Neuronal stem cell (in vitro differentiated cells): ENCODE measurements at regions not wholly inside any gene's neighbourhood (a gene's known extent, or its start where the extent isn't known, plus 50 kb on each side); places are given as distances from the start of the nearest gene placed in this dataset.

Experiments used
- DNase-seq: peaks from one replicate; pipeline ENCODE4 v3.0.0-alpha.2; 2013; ENCODE audit warnings: low spot score
- H2AFZ ChIP-seq: one replicate; pipeline ENCODE4 v1.6.1; 2013; ENCODE audit warnings: mild to moderate bottlenecking, low read length, inconsistent platforms
- H2AK5ac ChIP-seq: 2 replicates; pipeline ENCODE4 v1.6.1; 2013; ENCODE audit warnings: low read depth, mild to moderate bottlenecking, inconsistent platforms, low read length, moderate library complexity, mixed read lengths
- H2BK120ac ChIP-seq: 2 replicates; pipeline ENCODE4 v1.6.1; 2013; ENCODE audit warnings: low read depth, mild to moderate bottlenecking, inconsistent platforms, low read length, moderate library complexity, mixed read lengths
- H2BK12ac ChIP-seq: one replicate; pipeline ENCODE4 v1.6.1; 2013; ENCODE audit warnings: low read length, inconsistent platforms
- H2BK15ac ChIP-seq: 2 replicates; pipeline ENCODE4 v1.6.1; 2013; ENCODE audit warnings: mild to moderate bottlenecking, low read length, inconsistent platforms, mixed read lengths
- H2BK5ac ChIP-seq: one replicate; pipeline ENCODE4 v1.6.1; 2013; ENCODE audit warnings: inconsistent platforms, mild to moderate bottlenecking, low read length, moderate library complexity
- H3K14ac ChIP-seq: one replicate; pipeline ENCODE4 v1.6.1; 2013; ENCODE audit warnings: low read length, inconsistent platforms
- H3K18ac ChIP-seq: 2 replicates; pipeline ENCODE4 v1.6.1; 2013; ENCODE audit warnings: low read length, inconsistent platforms
- H3K23ac ChIP-seq: 2 replicates; pipeline ENCODE4 v1.6.1; 2013; ENCODE audit warnings: low read depth, mild to moderate bottlenecking, mixed read lengths, low read length, inconsistent platforms; ENCODE audit not compliant: poor library complexity
- H3K27ac ChIP-seq: replicated peaks from 3 replicates; pipeline ENCODE4 v1.5.1; 2013; ENCODE audit warnings: low read length, inconsistent platforms
- H3K27me3 ChIP-seq, 3 experiments: 2 replicates each; pipeline ENCODE4 v1.6.1; 2013; ENCODE audit warnings: low read length in 3 of 3, mild to moderate bottlenecking in 2 of 3, inconsistent platforms in 1 of 3, low read depth in 1 of 3, mixed read lengths in 1 of 3, moderate library complexity in 1 of 3; ENCODE audit not compliant: control insufficient read depth in 3 of 3, insufficient read depth in 3 of 3
- H3K36me3 ChIP-seq, 2 donors: replicated peaks in 1 of 2; 2 replicates each; pipeline ENCODE4 v1.6.1; 2013; ENCODE audit warnings: low read length in 2 of 2; ENCODE audit not compliant: control insufficient read depth in 2 of 2, insufficient read depth in 2 of 2
- H3K4ac ChIP-seq: 2 replicates; pipeline ENCODE4 v1.6.1; 2013; ENCODE audit warnings: inconsistent platforms, mild to moderate bottlenecking, low read length, moderate library complexity
- H3K4me1 ChIP-seq, 2 donors: 1 replicate in 1 of 2; 2 replicates in 1 of 2; pipeline ENCODE4 v1.6.1; 2013; ENCODE audit warnings: low read length in 2 of 2, low read depth in 1 of 2; ENCODE audit not compliant: control insufficient read depth in 2 of 2, insufficient read depth in 1 of 2
- H3K4me2 ChIP-seq: one replicate; pipeline ENCODE4 v1.6.1; 2013; ENCODE audit warnings: mild to moderate bottlenecking, low read length, inconsistent platforms; ENCODE audit not compliant: insufficient read depth, poor library complexity, severe bottlenecking
- H3K4me3 ChIP-seq, 2 donors: 2 replicates each; pipeline ENCODE4 v1.5.1; 2013; ENCODE audit warnings: low read length in 2 of 2, mild to moderate bottlenecking in 2 of 2, inconsistent platforms in 1 of 2, moderate library complexity in 1 of 2
- H3K79me1 ChIP-seq: one replicate; pipeline ENCODE4 v1.6.1; 2013; ENCODE audit warnings: low read depth, mild to moderate bottlenecking, inconsistent platforms, low read length, moderate library complexity
- H3K9ac ChIP-seq: one replicate; pipeline ENCODE4 v1.6.1; 2013; ENCODE audit warnings: mild to moderate bottlenecking, low read depth, low read length, inconsistent platforms; ENCODE audit not compliant: poor library complexity
- H3K9me3 ChIP-seq, 2 donors: replicated peaks in 1 of 2; 2 replicates each; pipeline versions ENCODE3 to v1.6.1; 2013; ENCODE audit warnings: low read length in 2 of 2, mild to moderate bottlenecking in 2 of 2, inconsistent platforms in 1 of 2, low read depth in 1 of 2, mixed read lengths in 1 of 2, moderate library complexity in 1 of 2; ENCODE audit not compliant: control insufficient read depth in 2 of 2, insufficient read depth in 1 of 2
- H4K8ac ChIP-seq: one replicate; pipeline ENCODE4 v1.6.1; 2013; ENCODE audit warnings: low read depth, mild to moderate bottlenecking, inconsistent platforms, low read length, moderate library complexity
- H4K91ac ChIP-seq: one replicate; pipeline ENCODE4 v1.6.1; 2013; ENCODE audit warnings: low read length, low read depth, mild to moderate bottlenecking, inconsistent platforms; ENCODE audit not compliant: poor library complexity
- WGBS, 2 donors: extraction: QIAGEN DNeasy Blood & Tissue Kit; methylation state at CpG; one replicate each; pipeline ENCODE4 v1.1.7; 2013; ENCODE audit warnings: missing lambda C conversion rate in 2 of 2, mixed read lengths in 1 of 2; ENCODE audit not compliant: insufficient read length in 2 of 2, insufficient replicate concordance in 1 of 2; ENCODE audit errors: extremely low coverage in 2 of 2; 5-methylcytosine and 5-hydroxymethylcytosine counted together

- Histone ChIP-seq H3K9ac (no peak overlapping the region), H2AK5ac (no peak overlapping the region), H2AFZ (no peak overlapping the region), H3K14ac (no peak overlapping the region), H3K36me3 (no peaks in the 10 kb centered on the region), H2BK5ac (no peak overlapping the region), H3K18ac (no peak overlapping the region), H3K79me1 (no peaks in the 10 kb centered on the region), H2BK120ac (no peak overlapping the region), H3K4me2 (no peak overlapping the region), H4K8ac (no peak overlapping the region), H4K91ac (no peak overlapping the region), H3K4me1 (peaks cover 0 to 3% of the 10 kb centered on the region in 2 donors), H2BK15ac (no peak overlapping the region), H3K23ac (no peak overlapping the region), H3K4ac (no peak overlapping the region), H3K4me3 (no peak overlapping the region), H2BK12ac (no peak overlapping the region), H3K9me3 (no peaks in the 10 kb centered on the region), H3K27ac (no peak overlapping the region), H3K27me3 (peaks cover 0 to 33% (median 0%) of the 10 kb centered on the region in 3 experiments)
- no CpG with 5 or more reads among the region's 3 CpGs for WGBS, 2 donors
- no peak for DNase-seq
These were observed 69.1 kb upstream of the STUM start for GRCh38 chr1:226479474-226479873.

DNA sequence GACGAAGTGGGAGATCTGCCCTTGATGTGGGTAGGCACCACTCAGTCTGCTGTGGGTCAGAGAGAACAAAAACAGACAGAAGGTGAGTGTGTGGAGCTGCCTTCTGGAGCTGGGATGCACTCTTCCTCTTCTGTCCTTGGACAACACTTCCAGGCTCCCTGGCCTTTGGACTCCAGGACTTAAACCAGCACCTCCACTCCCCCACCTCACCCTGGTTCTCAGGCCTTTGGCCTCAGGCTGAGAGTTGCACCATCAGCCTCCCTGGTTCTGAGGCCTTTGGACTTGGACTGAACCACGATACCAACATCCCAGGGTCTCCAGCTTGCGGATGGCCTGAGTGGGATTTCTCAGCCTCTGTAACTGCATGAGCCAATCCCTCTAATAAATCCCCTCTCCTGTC is 68.1 kb upstream of the STUM start:
- Histone ChIP-seq H3K9me3 (no peaks in the 10 kb centered on the region), H2BK120ac (no peak overlapping the region), H3K4ac (no peak overlapping the region), H2BK15ac (no peak overlapping the region), H2BK12ac (no peak overlapping the region), H3K9ac (no peak overlapping the region), H2AFZ (no peak overlapping the region), H3K4me2 (no peak overlapping the region), H3K4me1 (no peaks in the 10 kb centered on the region), H3K27me3 (peaks cover 0 to 36% (median 0%) of the 10 kb centered on the region in 3 experiments), H4K8ac (no peak overlapping the region), H3K36me3 (no peaks in the 10 kb centered on the region), H3K23ac (no peak overlapping the region), H3K14ac (no peak overlapping the region), H2AK5ac (no peak overlapping the region), H2BK5ac (no peak overlapping the region), H3K18ac (no peak overlapping the region), H3K79me1 (no peaks in the 10 kb centered on the region), H3K4me3 (no peak overlapping the region), H4K91ac (no peak overlapping the region), H3K27ac (no peak overlapping the region)
- no peak for DNase-seq
- WGBS, 2 donors, result no CpG with 5 or more reads among the region's 3 CpGs

GRCh38 chr1:226481133-226481532 is 67.4 kb upstream of the STUM start:
- Histone ChIP-seq H2AFZ (no peak overlapping the region), H2BK15ac (no peak overlapping the region), H4K8ac (no peak overlapping the region), H2BK120ac (no peak overlapping the region), H3K36me3 (no peaks in the 10 kb centered on the region), H2AK5ac (no peak overlapping the region), H3K14ac (no peak overlapping the region), H3K23ac (no peak overlapping the region), H3K27ac (no peak overlapping the region), H3K79me1 (no peaks in the 10 kb centered on the region), H3K4me2 (no peak overlapping the region), H4K91ac (no peak overlapping the region), H3K4ac (no peak overlapping the region), H3K9me3 (no peaks in the 10 kb centered on the region), H3K4me3 (no peak overlapping the region), H2BK12ac (no peak overlapping the region), H3K9ac (no peak overlapping the region), H3K27me3 (peaks cover 0 to 36% (median 0%) of the 10 kb centered on the region in 3 experiments), H2BK5ac (no peak overlapping the region), H3K4me1 (no peaks in the 10 kb centered on the region), H3K18ac (no peak overlapping the region)
- no peak for DNase-seq
- no CpG with 5 or more reads among the region's 4 CpGs for WGBS, 2 donors

DNA sequence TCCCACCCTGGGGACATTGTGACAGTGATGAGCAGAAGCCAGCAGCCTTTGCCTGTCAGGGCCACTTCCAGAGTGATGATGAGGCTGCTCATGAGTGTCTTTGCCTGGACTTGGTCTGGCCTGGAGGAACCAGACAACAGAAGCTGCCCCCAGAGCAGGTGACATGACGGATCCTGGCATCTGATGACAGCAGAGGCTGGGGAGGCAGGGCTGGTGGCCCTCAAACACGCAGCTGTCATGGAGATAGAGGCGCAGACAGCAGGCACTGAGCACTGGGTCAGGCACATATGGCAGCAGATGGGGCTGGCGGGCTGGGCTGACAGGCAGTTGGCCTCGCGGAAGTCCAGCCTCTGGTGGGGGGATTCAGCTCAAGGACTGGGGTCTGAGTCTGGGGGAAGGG is 66.4 kb upstream of the STUM start:
- no CpG with 5 or more reads among the region's 6 CpGs for WGBS, 2 donors
- peak overlapping the region; percentile 3 for H2BK15ac ChIP-seq
- H4K8ac ChIP-seq, result no peak overlapping the region
- H2BK5ac ChIP-seq, result no peak overlapping the region
- H3K4me1 ChIP-seq, result no peaks in the 10 kb centered on the region
- peak overlapping the region; percentile 15 for H3K18ac ChIP-seq
- no peaks in the 10 kb centered on the region for H3K9me3 ChIP-seq
- H3K36me3 ChIP-seq, result no peaks in the 10 kb centered on the region
- peak overlapping the region; percentile 16 for H3K23ac ChIP-seq
- no peaks in the 10 kb centered on the region for H3K79me1 ChIP-seq
- H3K27me3 ChIP-seq, result peaks cover 0 to 39% (median 0%) of the 10 kb centered on the region in 3 experiments
- H4K91ac ChIP-seq, result no peak overlapping the region
- no peak overlapping the region for H3K4me3 ChIP-seq
- H3K27ac ChIP-seq, result no peak overlapping the region
- no peak for DNase-seq
- H2BK12ac ChIP-seq, result peak overlapping the region; percentile 67
- no peak overlapping the region for H2BK120ac ChIP-seq
- no peak overlapping the region for H3K14ac ChIP-seq
- no peak overlapping the region for H3K9ac ChIP-seq
- H2AK5ac ChIP-seq, result no peak overlapping the region
- no peak overlapping the region for H3K4ac ChIP-seq
- no peak overlapping the region for H3K4me2 ChIP-seq
- no peak overlapping the region for H2AFZ ChIP-seq
